Thyroid gland (tissue), 4 donors: ENCODE measurements at regions not wholly inside any gene's neighbourhood (a gene's known extent, or its start where the extent isn't known, plus 50 kb on each side); places are given as distances from the start of the nearest gene placed in this dataset.

ENCODE experiments used
- DNase-seq, 2 donors: peaks; one replicate each; pipeline ENCODE4 v3.0.0-alpha.2; 2019
- H3K27ac ChIP-seq, 3 donors: fragments of 200-600 bp; sonication (generic); 1 replicate in 2 of 3; 2 replicates in 1 of 3; pipeline ENCODE4 v1.5.1; 2016 to 2019; ENCODE audit warnings: mild to moderate bottlenecking in 1 of 3, moderate library complexity in 1 of 3
- H3K27me3 ChIP-seq: fragments of 200-600 bp; sonication (generic); one replicate; pipeline ENCODE4 v1.5.1; 2019
- H3K36me3 ChIP-seq, 2 donors: fragments of 200-600 bp; sonication (generic); one replicate each; pipeline ENCODE4 v1.5.1; 2016 to 2019
- H3K4me1 ChIP-seq, 2 donors: fragments of 200-600 bp; sonication (generic); one replicate each; pipeline ENCODE4 v1.5.1; 2017 to 2019
- H3K4me3 ChIP-seq, 3 donors: fragments of 200-600 bp; sonication (generic); replicated peaks in 1 of 3; 1 replicate in 2 of 3; 2 replicates in 1 of 3; pipeline ENCODE4 v1.5.1; 2016; ENCODE audit warnings: mild to moderate bottlenecking in 1 of 3
- H3K9me3 ChIP-seq: fragments of 200-600 bp; sonication (generic); one replicate; pipeline ENCODE4 v1.5.1; 2017
- CTCF ChIP-seq, 6 experiments: fragments of 200-600 bp in 3 of 6; fragments of 450-650 bp in 3 of 6; sonication (generic) in 3 of 6; IDR thresholded peaks; one replicate each; pipeline ENCODE4 v1.5.1; 2016 to 2019; ENCODE audit warnings: antibody characterized with exemption in 6 of 6, mild to moderate bottlenecking in 2 of 6, inconsistent platforms in 1 of 6, moderate library complexity in 1 of 6
- POLR2A ChIP-seq, 2 donors: fragments of 450-650 bp; IDR thresholded peaks; one replicate each; pipeline ENCODE4 v1.6.1; 2017; ENCODE audit warnings: antibody characterized with exemption in 2 of 2, mild to moderate bottlenecking in 2 of 2, moderate library complexity in 1 of 2
- WGBS, 2 donors: methylation state at CpG; one replicate each; pipeline ENCODE4 v1.1.5; 2017; 5-methylcytosine and 5-hydroxymethylcytosine counted together
- intact Hi-C: fragments of 100-400 bp; cut with DNase I; formaldehyde crosslinking; loops from one replicate; pipeline ENCODE4 v1.15.1; 2023

- 65 to 75% methylated on average over 7 of the region's 7 CpGs for WGBS, 2 donors
These were observed 138.4 kb upstream of the HDAC4 start for GRCh38 chr2:239539083-239539775.

GRCh38 chr2:239538357-239539052, 137.7 kb upstream of the HDAC4 start:
- H3K9me3 ChIP-seq = no peaks in the 10 kb centered on the region
- no peak overlapping the region for H3K4me3 ChIP-seq
- intact Hi-C loops = no loop called here
- H3K27ac ChIP-seq = no peak overlapping the region
- H3K27me3 ChIP-seq = no peaks in the 10 kb centered on the region
- TF ChIP-seq POLR2A (IDR thresholded peaks at IDR 0.05) (no peak), CTCF (IDR thresholded peaks at IDR 0.05) (no peak)
- 70 to 74% methylated on average over 9 to 10 of the region's 10 CpGs for WGBS, 2 donors
- DNase-seq = no peak
- H3K4me1 ChIP-seq = peaks cover 0 to under 1% of the 10 kb centered on the region in 2 donors
- H3K36me3 ChIP-seq = no peaks in the 10 kb centered on the region

More at GRCh38 chr2:239539083-239539775, 138.4 kb upstream of the HDAC4 start:
- TF ChIP-seq CTCF (IDR thresholded peaks at IDR 0.05) (no peak), POLR2A (IDR thresholded peaks at IDR 0.05) (no peak)
- no peak for DNase-seq
- no peaks in the 10 kb centered on the region for H3K9me3 ChIP-seq
- H3K36me3 ChIP-seq = no peaks in the 10 kb centered on the region
- no peaks in the 10 kb centered on the region for H3K27me3 ChIP-seq
- H3K4me3 ChIP-seq = no peak overlapping the region
- intact Hi-C loops = no loop called here
- no peaks in the 10 kb centered on the region for H3K4me1 ChIP-seq
- H3K27ac ChIP-seq = no peak overlapping the region

DNA sequence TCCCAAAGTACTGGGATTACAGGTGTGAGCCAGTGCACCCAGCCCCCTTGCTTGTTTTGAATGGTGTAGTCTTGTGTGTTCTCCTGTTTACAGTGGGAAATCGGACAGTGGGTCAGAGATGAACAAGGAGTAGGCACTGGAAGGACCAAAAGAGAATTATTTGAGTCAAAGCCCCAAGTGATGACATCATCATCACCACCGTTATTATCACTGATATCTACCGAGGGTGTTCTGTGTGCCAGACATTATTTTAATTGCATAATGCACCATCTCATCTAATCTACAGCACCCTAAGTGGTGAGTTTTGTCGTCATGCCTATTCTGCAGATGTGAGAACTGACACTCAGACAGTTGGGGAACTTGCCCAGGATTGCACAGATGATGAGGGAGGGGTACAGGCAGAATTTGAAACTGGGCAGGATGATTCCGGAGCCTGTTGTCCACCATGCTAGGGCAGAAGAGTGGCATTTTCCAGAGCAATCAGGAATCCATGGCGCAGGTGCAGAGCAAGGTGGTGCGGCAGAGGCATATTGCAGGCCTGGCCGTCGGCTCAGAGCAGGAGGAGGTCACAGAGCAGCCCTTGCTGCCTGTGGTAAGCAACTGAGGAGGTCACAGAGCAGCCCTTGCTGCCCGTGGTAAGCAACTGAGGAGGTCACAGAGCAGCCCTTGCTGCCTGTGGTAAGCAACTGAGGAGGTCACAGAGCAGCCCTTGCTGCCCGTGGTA, 137.0 kb upstream of the HDAC4 start:
- H3K27me3 ChIP-seq = no peaks in the 10 kb centered on the region
- no peak for DNase-seq
- 86 to 87% methylated on average over 9 to 11 of the region's 11 CpGs for WGBS, 2 donors

GRCh38 chr2:239536186-239536585, 135.4 kb upstream of the HDAC4 start:
- Histone ChIP-seq H3K4me1 (peaks cover 0 to 7% of the 10 kb centered on the region in 2 donors), H3K9me3 (no peaks in the 10 kb centered on the region), H3K36me3 (no peaks in the 10 kb centered on the region), H3K27ac (no peak overlapping the region), H3K27me3 (no peaks in the 10 kb centered on the region), H3K4me3 (no peak overlapping the region)
- WGBS, 2 donors = 90 to 94% methylated on average over 6 to 10 of the region's 10 CpGs
- TF ChIP-seq CTCF (IDR thresholded peaks at IDR 0.05) (no peak), POLR2A (IDR thresholded peaks at IDR 0.05) (no peak)
- intact Hi-C loops = no loop called here
- DNase-seq = no peak

More for the DNA sequence above, 137.0 kb upstream of the HDAC4 start:
- no peak overlapping the region for H3K4me3 ChIP-seq
- H3K36me3 ChIP-seq = no peaks in the 10 kb centered on the region
- TF ChIP-seq CTCF (IDR thresholded peaks at IDR 0.05) = no peak
- intact Hi-C loops = no loop called here
- peaks cover 0 to 7% of the 10 kb centered on the region in 2 donors for H3K4me1 ChIP-seq
- no peaks in the 10 kb centered on the region for H3K9me3 ChIP-seq
- H3K27ac ChIP-seq = no peak overlapping the region
